Amniotic epithelial cell (primary cell): ENCODE measurements at regions not wholly inside any gene's neighbourhood (a gene's known extent, or its start where the extent isn't known, plus 50 kb on each side); places are given as distances from the start of the nearest gene placed in this dataset.

Source experiments
- DNase-seq: peaks from one replicate; pipeline ENCODE4 v3.0.0-alpha.2; 2010; ENCODE audit warnings: low read depth

DNA sequence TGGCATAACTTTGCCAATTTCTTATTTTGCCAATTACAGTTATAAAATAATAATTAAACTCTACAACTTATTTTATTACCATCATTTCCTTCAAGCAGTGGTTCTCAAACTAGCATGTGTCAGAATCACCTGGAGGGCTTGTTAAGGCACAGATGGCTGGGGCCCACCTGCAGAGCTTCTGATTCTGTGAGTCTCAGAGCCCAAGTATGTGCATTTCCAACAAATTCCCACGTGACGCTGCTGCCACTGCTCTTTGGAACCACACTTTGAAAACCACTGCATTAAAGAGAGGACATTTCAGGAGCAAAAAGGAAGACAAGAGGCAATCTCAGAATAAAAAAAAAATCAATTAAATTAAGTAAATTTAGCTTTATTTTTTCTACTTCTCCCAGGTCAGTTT, 94.0 kb upstream of the HNRNPA3 start:
- no peak for DNase-seq

DNA sequence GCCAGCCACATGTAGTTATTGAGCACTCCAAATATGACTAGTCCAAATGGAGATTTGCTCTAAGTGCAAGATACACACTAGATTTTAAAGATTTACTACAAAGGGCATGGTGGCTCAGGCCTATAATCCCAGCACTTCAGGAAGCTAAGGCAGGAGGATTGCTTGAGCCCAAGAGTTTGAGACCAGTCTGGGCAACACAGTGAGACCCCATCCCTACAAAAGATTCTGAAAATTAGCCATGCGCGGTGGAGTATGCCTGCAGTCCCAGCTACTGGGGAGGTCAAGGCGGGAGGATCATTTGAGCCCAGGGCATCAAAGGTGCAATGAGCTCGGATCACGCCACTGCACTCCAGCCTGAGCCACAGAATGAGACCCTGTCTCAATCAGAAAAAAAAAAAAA, 93.5 kb upstream of the HNRNPA3 start:
- DNase-seq: no peak

DNA sequence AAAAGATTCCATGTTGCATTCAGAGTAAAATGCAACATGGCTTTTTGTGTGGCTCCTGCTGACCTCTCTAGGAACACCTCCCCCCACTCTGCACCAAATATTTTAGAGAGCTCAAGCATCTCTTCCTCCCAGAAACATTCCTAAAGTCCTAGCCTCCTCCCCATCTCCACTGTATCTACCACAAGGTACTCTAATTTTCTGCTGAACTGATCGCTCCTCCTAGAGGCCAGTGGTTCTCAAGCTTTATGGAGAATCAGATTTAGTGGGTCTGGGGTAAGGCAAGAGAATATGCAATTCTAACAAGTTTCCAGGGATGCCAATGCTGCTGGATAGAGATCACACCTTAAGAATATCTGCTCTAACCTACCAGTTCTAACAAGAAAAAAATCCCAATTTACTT, 89.5 kb upstream of the HNRNPA3 start:
- no peak for DNase-seq

DNA sequence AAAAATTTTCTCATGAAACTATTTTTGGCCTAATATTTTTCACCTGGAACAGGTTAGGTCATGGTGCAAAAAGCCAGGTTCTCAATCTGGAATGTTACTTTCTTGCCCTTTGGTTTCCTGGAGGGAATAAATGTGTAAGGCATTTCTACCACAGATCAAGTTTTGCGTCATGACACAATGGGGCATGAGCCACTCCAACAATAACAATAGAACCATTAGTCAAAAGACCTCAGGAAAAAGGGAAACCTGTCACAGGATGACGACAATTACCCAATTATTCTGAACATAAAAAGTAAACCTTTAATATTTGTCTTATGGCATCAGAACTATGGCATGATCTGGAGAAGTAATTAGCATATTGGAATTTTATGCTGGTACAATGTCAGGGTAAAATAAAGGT, 88.2 kb upstream of the HNRNPA3 start:
- no peak for DNase-seq

DNA sequence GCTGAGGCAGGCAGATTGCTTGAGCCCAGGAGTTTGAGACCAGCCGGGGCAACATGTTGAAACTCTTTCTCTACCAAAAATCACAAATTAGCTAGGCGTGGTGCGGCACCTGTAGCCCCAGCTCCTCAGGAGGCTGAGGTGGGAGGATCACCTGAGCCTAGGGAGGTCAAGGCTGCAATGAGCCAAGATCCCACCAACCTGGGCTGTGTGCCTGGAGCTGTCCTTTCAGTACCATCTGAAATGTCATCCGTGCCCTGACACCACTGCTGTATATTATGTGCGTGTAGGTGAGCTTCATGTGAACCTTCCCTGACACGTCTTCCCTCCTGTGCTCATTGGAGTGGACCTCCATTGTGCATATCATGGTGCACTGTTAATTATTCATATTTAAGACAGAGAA, 84.8 kb upstream of the HNRNPA3 start:
- no peak for DNase-seq

DNA sequence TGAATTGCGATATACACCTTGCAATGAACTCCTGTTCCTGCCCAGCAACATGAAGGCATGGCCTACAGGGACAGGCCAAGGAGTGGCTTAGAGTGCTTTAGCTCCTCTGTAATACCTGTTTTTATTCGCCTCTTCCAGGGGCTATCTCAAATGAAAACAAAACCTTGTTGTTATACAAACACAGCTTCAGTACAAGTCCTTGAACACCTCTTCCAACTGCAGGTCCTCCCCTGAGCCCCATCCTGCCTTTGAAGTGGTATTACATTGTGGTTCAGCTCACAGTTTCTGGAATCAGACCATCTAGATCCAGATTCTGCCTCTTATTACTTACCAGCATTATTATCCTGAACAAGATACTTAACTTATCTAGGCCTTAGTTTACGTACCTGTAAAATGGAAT, 83.0 kb upstream of the HNRNPA3 start:
- no peak for DNase-seq

DNA sequence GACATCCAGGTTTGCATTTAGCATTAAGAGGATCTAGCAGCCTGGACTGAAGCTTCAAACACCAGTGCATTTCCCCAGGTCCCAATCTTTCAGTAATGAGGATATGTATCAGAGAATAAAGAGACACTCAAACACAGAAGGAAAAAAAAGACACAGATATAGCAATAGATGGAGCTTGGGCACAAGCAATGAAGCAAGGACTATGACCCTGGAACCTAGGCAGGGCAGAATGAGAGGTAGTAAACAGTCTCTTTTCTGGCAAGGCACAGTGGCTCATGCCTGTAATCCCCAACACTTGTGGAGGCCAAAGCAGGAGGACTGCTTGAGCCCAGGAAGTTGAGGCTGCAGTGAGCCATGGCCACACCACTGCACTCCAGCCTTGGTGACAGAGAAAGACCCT, 80.7 kb upstream of the HNRNPA3 start:
- no peak for DNase-seq

DNA sequence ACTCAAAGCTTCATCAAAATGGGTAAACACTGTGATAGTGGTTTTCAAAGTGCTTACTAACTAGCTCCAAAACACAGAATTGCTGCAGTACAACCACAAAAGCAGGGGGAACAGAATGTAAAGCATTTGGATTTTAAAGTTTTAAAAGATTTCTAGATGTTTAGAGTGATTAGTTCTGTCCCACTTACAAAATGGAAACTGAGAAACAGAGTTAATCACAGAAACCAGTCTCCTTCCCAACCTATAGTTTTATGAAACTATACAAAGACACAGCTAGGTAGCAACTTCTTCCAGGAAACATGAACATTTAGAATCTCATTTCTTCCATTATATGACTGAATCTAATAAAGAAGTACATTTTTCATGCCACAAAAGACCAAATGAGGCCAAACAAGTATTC, 73.8 kb upstream of the HNRNPA3 start:
- no peak for DNase-seq

DNA sequence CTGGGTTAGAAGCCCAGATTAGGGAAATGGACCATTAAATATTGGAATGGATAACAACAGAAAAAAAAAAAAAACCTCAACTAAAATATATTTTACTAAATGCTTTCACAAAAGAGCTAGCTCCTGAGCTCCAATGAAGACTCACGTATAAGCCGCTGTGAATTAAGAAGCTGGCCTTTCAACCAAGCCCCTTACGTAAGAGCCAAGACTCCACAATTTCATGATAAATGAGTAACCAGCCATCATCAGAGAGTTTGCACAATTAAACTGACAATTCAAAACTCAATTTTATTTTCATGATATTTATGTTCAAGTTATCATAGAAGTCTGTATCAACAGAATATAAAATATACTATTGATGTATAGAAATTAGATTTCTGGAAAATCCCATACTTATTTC, 70.7 kb upstream of the HNRNPA3 start:
- DNase-seq: no peak

DNA sequence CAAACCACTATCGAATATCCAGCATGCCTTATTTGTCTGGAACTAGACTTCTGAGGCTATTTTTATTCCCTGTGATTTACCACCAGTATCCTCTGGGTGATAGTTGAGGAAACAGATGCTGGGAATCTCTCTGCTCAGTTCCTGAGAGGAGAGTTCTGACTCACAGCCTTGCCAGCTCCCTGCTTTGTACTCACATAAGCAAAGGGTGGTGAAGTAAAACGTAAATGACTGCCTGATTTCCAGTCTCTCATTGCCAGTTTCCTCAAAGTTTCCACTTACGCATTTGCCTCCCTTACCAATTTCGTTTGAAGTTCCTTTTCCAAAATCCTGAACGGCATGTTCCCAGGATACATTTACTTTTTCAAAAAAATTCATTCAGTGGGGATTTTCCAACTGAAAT, 69.2 kb upstream of the HNRNPA3 start:
- peak; percentile 76 for DNase-seq

DNA sequence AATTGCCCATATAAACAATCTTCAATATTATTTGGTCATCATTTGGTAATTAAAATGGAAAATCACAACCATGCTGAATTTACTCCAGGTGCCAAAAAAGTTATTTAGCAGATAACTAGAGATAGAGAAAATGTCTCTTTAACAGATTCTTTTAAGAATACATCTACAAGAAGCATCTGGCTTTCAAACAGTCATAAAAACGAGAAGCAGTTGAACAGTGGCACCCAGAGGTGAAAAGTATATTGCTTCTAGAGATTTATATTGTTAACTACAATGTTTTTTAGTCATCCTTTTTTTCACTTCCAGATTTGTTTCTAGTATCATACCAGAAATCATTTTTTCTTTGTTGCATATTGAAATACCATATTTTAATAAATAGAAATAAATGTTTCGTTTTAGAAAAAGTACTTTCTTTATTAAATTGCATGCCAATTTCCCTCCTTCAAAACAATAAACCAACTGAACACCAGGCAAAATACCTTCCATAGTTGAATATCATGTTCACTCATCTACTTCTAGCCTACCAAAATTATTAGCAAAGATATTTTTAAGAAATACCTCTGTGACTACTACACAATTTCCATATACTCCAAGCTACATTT, 65.4 kb upstream of the HNRNPA3 start:
- DNase-seq: peak; percentile 66

DNA sequence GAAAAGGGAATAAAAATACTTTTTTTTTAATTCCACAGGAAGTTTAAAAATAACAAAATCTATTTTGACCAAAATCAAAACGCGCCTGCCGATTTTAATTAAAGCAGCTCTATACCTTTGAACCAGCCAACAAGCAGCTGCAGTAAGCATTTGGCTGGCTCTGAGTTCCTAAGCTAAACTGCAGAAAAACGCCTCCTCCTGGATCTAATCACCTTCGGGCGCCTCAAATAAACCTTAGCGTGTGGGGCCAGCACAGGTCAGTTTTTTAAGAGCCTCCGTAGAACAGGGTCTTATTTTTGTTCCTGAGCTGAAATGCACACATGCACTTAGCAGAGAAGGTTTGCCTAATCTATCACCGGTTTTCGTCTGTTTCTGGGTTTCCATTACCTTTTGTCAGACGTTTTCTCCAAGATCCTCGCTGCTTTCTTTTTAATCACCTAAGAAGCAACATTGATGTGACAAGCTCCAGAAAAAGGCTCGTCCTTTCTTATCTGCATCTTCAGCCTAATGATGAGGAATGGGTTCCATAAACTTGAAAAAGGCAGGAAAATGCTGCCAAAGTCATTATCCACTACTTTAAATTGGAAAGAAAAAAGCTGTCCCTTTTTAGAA, 64.7 kb upstream of the HNRNPA3 start:
- no peak for DNase-seq

DNA sequence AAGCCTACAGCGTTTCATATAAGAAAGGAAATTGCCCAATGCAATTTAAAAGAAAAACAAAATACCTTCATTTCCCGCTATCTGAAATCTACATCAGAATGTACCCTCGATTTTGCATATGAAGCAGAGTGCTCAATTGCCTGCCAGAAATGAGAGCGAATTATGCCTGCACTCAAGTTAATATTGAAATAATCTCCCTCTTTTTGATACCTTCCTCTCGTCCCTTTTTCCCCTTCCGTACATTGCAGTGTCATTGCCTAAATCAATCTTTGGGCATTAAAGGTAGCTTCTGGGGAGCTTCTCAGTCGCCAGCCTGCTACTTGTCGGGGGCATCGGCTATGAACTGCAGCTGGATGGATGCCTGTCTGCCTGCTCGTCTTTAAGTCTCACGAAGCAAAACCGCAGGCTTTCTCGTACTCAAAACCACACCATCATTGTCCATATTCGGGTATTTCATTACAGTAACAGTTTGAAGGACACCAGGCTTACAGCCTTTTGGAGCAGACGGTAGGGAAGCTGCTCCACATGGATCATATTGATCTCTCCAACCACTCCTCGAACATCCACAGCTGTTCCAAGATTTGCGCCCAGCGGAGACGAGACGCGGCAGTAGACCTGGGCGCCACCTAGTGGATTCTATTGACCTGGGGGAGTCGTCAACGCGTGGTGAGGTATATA, 64.0 kb upstream of the HNRNPA3 start:
- peak; percentile 55 for DNase-seq

DNA sequence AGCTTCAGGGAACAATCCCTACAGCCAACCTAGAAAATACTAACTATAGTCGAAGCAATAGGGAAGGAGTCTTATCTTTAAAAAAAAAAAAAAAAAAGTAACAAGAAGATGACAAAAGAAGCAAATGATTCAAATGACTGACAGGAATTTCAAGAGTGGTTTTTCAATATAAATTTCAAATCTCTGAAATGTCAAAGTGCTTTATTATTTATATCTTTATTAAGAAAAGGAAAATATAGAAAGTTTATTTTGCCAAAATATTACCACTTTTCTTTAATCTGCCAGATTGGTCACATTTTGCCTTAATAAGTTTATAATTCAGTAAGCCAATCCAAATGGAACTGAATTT, 63.5 kb upstream of the HNRNPA3 start:
- no peak for DNase-seq

DNA sequence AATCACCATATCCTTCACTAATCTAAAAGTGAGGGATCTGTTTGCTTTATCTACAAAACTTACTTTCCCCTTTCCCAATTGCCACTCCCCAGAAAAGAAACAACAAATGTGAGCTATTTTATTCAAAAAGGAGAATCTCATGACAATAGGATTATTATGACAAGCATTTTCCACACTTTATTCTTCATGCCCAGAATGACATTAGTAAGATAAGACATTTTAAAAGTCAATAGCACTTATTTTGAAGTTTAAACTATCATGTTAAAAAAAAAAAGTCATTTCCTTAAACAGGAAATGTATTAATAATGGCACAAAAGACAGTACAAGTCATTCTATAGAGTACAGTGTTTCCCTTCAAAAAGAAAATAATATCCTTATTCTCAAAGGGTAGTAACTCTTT, 58.8 kb upstream of the HNRNPA3 start:
- no peak for DNase-seq

DNA sequence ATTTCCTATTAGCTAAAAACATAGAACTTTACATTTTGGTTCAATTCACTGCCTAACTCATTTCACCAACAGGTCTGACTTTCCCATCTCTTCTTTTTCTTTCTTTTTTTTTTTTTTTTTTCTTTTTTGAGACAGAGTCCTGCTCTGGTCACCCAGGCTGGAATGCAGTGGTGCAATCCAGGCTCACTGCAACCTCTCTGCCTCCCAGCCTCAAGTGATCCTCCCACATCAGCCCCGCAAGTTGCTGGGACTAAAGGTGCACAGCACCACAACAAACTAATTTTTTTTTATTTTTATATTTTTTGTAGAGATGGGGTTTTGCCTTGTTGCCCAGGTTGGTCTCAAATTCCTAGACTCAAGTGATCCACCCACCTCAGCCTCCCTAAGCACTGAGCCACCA, 57.8 kb upstream of the HNRNPA3 start:
- DNase-seq: peak; percentile 33

DNA sequence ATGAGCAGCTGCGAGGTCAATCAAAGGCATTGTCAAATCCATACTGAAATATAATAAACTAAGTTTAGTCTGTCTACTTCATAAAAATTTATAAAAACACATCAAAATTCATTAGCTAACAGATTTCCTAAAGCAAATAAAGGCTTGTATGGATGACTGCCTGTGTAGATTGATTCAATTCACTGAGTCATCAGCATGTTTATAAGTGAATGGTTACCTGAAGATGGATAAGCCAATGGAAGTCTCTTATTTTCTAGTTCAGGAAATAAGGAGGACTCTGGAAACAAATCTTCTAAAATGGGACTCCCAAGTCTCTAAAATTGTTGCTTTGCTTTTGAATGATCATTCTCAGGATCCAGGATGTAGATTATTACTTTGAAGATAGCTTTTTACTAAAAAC, 57.0 kb upstream of the HNRNPA3 start:
- DNase-seq: no peak

DNA sequence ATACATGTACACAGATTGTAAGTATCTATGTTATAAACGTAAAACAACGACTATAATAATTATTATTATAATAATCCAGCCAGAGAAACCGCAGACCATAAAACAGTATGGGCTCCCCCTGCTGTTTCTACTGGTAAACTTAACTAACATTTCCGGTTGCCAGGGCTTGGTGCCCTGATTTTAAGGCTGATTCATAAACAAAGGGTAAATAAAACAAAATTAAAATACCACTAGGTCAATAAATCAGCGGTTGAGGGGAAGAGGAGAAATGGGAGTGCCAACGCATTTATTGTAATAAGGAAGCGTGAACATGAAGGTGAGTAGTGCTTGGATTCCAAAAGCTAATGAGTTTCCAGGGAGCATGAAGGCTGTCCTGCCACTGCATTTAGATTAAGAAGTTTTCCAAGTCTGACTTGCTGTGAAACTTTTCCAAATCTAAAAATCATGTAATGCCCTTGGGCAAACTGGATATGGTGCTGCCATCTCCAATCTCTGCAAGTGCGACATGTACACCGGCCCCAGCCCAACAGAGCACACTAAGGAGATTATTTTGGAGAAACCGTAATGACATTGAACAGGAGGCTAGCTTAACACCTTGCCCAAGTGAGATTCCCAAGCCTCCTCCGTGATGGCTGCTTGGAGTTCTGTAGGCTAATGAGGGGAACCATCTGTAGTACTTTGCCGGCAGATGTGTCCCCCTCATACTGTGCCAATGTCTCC, 50.7 kb upstream of the HNRNPA3 start:
- DNase-seq: peak; percentile 35
